OCI-LY7 (cell line): ENCODE measurements at regions not wholly inside any gene's neighbourhood (a gene's known extent, or its start where the extent isn't known, plus 50 kb on each side); places are given as distances from the start of the nearest gene placed in this dataset.

Experiments used
- BruUV-seq: library from RNA; stranded (reverse); fragments of 400-500 nt; replicated peaks from 2 replicates; lab custom pipeline; 2021; lab: Mats Ljungman, UMichigan
- CTCF ChIA-PET: fragments of 300-600 bp; sonication (Branson Sonifier 250); formaldehyde crosslinking; loops from one replicate; lab custom pipeline; 2022; ENCODE audit warnings: antibody characterized with exemption; ENCODE audit not compliant: unreplicated experiment; lab: Charles Lee
- POLR2A ChIA-PET: fragments of 300-600 bp; sonication (Branson Sonifier 250); formaldehyde crosslinking; loops from one replicate; lab custom pipeline; 2022; ENCODE audit warnings: antibody characterized with exemption; lab: Charles Lee
- DNase-seq: peaks from one replicate; pipeline ENCODE4 v3.0.0-alpha.2; 2015; ENCODE audit warnings: low spot score
- H2AFZ ChIP-seq: fragments of 200-600 bp; sonication (generic), shearing (Covaris generic); 2 replicates; pipeline ENCODE4 v1.6.1; 2014; ENCODE audit warnings: mild to moderate bottlenecking, antibody characterized with exemption, low read length, moderate library complexity
- H3K27ac ChIP-seq: fragments of 200-600 bp; sonication (generic); 2 replicates; pipeline ENCODE4 v1.5.1; 2014; ENCODE audit warnings: mixed run types, low read depth, mild to moderate bottlenecking, moderate library complexity, low read length, inconsistent platforms; ENCODE audit not compliant: poor library complexity, severe bottlenecking
- H3K36me3 ChIP-seq: fragments of 200-600 bp; sonication (generic); 2 replicates; pipeline ENCODE4 v1.6.1; 2014; ENCODE audit warnings: mild to moderate bottlenecking, antibody characterized with exemption, low read length, moderate library complexity, mixed read lengths; ENCODE audit not compliant: insufficient read depth
- H3K4me1 ChIP-seq: fragments of 200-600 bp; sonication (generic); 2 replicates; pipeline ENCODE4 v1.5.1; 2014; ENCODE audit warnings: mild to moderate bottlenecking, low read length; ENCODE audit not compliant: insufficient read depth, poor library complexity, severe bottlenecking
- H3K4me2 ChIP-seq: fragments of 200-600 bp; sonication (generic); 2 replicates; pipeline ENCODE4 v1.6.1; 2014; ENCODE audit warnings: mild to moderate bottlenecking, low read length
- H3K4me3 ChIP-seq: fragments of 200-600 bp; sonication (generic); 2 replicates; pipeline ENCODE4 v1.5.1; 2014; ENCODE audit warnings: mild to moderate bottlenecking, low read depth, low read length; ENCODE audit not compliant: poor library complexity, severe bottlenecking
- H3K79me2 ChIP-seq: fragments of 200-600 bp; sonication (generic); 2 replicates; pipeline ENCODE4 v1.6.1; 2016; ENCODE audit warnings: low read depth, mild to moderate bottlenecking, low read length, moderate library complexity, mixed read lengths; ENCODE audit not compliant: insufficient read depth
- H3K9me2 ChIP-seq: fragments of 200-600 bp; sonication (generic); 2 replicates; pipeline ENCODE4 v1.6.1; 2016; ENCODE audit warnings: mild to moderate bottlenecking, low read length, mixed read lengths; ENCODE audit not compliant: insufficient read depth
- H3K9me3 ChIP-seq: fragments of 200-600 bp; sonication (generic); 2 replicates; pipeline ENCODE4 v1.6.1; 2014; ENCODE audit warnings: mild to moderate bottlenecking, mixed run types, low read length, mixed read lengths
- H4K20me1 ChIP-seq: fragments of 200-600 bp; sonication (generic); 2 replicates; pipeline ENCODE4 v1.6.1; 2014; ENCODE audit warnings: mild to moderate bottlenecking, antibody characterized with exemption, low read length, moderate library complexity, mixed read lengths; ENCODE audit not compliant: insufficient read depth
- EZH2phosphoT487 ChIP-seq: fragments of 200-600 bp; sonication (generic); IDR thresholded peaks from 2 replicates; pipeline ENCODE4 v1.6.1; 2018; ENCODE audit warnings: low read depth, borderline replicate concordance, mild to moderate bottlenecking, mixed run types, antibody characterized with exemption, low read length, moderate library complexity, mixed read lengths
- intact Hi-C: fragments of 100-400 bp; cut with micrococcal nuclease; formaldehyde crosslinking; loops from one replicate; pipeline ENCODE4 v1.10.0; 2022; ENCODE audit not compliant: unreplicated experiment
- TF ChIP-seq, protein P1 (sequence below): fragments of 200-600 bp; sonication (generic); conservative IDR thresholded peaks from 2 replicates; pipeline ENCODE4 v1.5.1; 2014; ENCODE audit warnings: mild to moderate bottlenecking, antibody characterized with exemption, low read length, moderate library complexity, mixed read lengths

DNA sequence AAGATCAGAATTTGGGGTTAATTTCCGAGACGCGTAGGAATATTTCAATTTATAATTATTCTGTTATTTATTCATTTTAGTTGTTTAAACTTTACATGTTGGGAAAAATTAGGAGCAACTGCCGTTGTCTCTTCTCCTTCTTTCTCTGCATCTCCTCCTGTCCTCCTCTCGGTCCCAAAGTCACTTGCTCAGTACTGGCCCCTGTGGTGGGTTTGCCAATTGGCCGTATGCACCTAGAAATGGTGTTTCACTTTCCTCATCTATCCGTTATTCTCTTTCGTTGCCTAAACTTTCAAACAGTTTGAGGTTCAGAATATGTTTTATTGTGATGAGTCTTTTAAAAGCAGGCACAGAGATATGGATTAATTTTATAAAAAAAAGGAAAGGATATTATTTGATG, 517.9 kb downstream of the PLCL1 start:
- CTCF ChIA-PET = no interaction called here
- peak; percentile 16 for DNase-seq
- no peak overlapping the region for H3K4me2 ChIP-seq

DNA sequence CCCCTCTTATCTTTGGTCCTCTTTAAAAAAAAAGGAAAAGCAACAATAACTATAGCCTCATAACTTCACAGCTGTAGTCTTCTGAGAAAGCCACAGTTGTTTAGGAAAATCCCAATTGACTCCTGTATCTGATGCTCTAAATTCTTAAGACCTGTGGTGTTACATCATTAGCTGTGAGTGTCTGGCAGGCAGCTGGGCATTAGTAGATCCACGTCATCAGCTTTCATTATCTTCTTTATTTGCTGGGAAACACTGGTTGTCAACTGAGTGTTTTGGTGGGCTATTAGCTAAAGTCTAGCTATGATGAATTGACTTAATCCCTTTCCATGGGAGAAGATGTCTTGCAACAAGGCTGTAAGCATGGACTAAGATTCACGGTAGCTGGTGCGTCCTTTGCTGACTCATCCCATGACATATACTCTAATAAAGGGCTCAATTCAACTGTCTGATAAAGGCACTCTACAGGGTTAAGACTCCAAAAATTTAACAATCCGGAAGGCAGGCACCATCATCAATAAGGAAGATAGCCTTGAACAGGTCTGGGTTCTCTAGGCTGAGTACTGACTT, 517.2 kb downstream of the PLCL1 start:
- Histone ChIP-seq H3K9me2 (no peaks in the 10 kb centered on the region), H3K9me3 (no peaks in the 10 kb centered on the region), H3K79me2 (no peaks in the 10 kb centered on the region), H3K4me3 (no peak overlapping the region), H2AFZ (peak overlapping the region; percentile 16; the same call in 1 of the 2 replicates), H4K20me1 (no peaks in the 10 kb centered on the region), H3K4me2 (no peak overlapping the region), H3K27ac (no peak overlapping the region), H3K4me1 (peaks cover 21% of the 10 kb centered on the region), H3K36me3 (no peaks in the 10 kb centered on the region)
- ChIA-PET POLR2A (interaction anchor here (0.6 to 1.0 kb wide), 2 partner anchors 12 to 527 kb away, joined by 3 read pairs; no protein-coding TSS in a partner anchor), CTCF (no interaction called here)
- no peak for DNase-seq
- no TSS peak for BruUV-seq
- intact Hi-C loops = no loop called here
- TF ChIP-seq, protein P1, sequence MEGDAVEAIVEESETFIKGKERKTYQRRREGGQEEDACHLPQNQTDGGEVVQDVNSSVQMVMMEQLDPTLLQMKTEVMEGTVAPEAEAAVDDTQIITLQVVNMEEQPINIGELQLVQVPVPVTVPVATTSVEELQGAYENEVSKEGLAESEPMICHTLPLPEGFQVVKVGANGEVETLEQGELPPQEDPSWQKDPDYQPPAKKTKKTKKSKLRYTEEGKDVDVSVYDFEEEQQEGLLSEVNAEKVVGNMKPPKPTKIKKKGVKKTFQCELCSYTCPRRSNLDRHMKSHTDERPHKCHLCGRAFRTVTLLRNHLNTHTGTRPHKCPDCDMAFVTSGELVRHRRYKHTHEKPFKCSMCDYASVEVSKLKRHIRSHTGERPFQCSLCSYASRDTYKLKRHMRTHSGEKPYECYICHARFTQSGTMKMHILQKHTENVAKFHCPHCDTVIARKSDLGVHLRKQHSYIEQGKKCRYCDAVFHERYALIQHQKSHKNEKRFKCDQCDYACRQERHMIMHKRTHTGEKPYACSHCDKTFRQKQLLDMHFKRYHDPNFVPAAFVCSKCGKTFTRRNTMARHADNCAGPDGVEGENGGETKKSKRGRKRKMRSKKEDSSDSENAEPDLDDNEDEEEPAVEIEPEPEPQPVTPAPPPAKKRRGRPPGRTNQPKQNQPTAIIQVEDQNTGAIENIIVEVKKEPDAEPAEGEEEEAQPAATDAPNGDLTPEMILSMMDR = no peak
- TF ChIP-seq EZH2phosphoT487 = no peak

More for the DNA sequence above, 517.9 kb downstream of the PLCL1 start:
- Histone ChIP-seq H3K9me3 (no peaks in the 10 kb centered on the region; the same call in 1 of the 2 replicates), H3K9me2 (no peaks in the 10 kb centered on the region), H3K36me3 (no peaks in the 10 kb centered on the region), H3K27ac (no peak overlapping the region), H4K20me1 (no peaks in the 10 kb centered on the region), H3K79me2 (no peaks in the 10 kb centered on the region), H3K4me3 (no peak overlapping the region), H2AFZ (no peak overlapping the region), H3K4me1 (peaks cover 23% of the 10 kb centered on the region)
- intact Hi-C loops = no loop called here
- no TSS peak for BruUV-seq
- POLR2A ChIA-PET = no interaction called here
- no peak for TF ChIP-seq EZH2phosphoT487
- TF ChIP-seq, protein P1 = peak; percentile 67

DNA sequence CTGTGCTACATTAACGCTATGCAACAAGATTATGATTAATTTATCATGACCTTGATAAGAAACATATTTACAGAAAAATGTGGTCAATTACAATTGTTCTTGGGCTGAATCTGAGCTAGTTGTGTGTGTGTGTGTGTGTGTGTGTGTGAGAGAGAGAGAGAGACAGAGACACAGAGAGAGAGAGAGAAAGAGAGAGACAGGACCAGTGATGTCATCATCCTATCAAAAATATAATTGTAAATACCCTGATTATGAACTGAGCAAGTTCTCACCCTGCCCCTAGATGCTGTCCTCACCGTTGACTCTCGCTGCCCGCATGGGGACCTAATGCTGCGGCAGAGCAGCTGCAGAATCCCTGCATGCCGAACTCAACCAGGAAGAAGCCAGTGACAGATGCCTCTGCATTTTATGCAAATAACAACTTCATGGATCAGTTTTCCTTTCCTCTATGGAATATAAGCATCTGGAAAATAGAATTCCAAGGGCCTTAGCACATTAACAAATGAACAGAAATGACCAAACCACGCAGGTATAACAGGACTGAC, 512.5 kb downstream of the PLCL1 start:
- DNase-seq = no peak
- Histone ChIP-seq H3K79me2 (no peaks in the 10 kb centered on the region), H3K4me2 (no peak overlapping the region), H3K9me2 (no peaks in the 10 kb centered on the region), H3K9me3 (no peaks in the 10 kb centered on the region), H3K36me3 (no peaks in the 10 kb centered on the region), H3K4me3 (no peak overlapping the region), H2AFZ (peak overlapping the region; percentile 65), H3K27ac (no peak overlapping the region), H3K4me1 (peaks cover 36% of the 10 kb centered on the region), H4K20me1 (no peaks in the 10 kb centered on the region)
- TF ChIP-seq EZH2phosphoT487 = no peak
- TF ChIP-seq, protein P1 = no peak
- ChIA-PET CTCF (no interaction called here), POLR2A (interaction anchor here (0.6 to 1.1 kb wide), 2 partner anchors 17 to 38 kb away, joined by 3 to 4 read pairs; no protein-coding TSS in a partner anchor)
- no TSS peak for BruUV-seq
- intact Hi-C loops = loop anchor here (10.0 kb wide), 2 partner anchors 338 to 698 kb away; no protein-coding TSS in a partner anchor
